DND-41 (cell line): ENCODE measurements at regions not wholly inside any gene's neighbourhood (a gene's known extent, or its start where the extent isn't known, plus 50 kb on each side); places are given as distances from the start of the nearest gene placed in this dataset.

Experiments
- ATAC-seq: fragments of 200-7000 bp; cut with Tn5 transposase; 3 replicates; pipeline ENCODE4 v1.9.1; 2021; ENCODE audit warnings: low read depth; ENCODE audit not compliant: insufficient read depth
- DNase-seq: peaks from one replicate; pipeline ENCODE4 v3.0.0-alpha.2; 2020
- H2AFZ ChIP-seq: 2 replicates; pipeline ENCODE4 v1.6.0; 2012; ENCODE audit warnings: low read depth, low read length
- H3K27ac ChIP-seq: 2 replicates; pipeline ENCODE4 v1.5.1; 2012; ENCODE audit warnings: low read length, inconsistent platforms
- H3K27me3 ChIP-seq: fragments of 200-600 bp; sonication (generic); 2 replicates; pipeline ENCODE4 v1.6.0; 2012; ENCODE audit warnings: low read length, mild to moderate bottlenecking, inconsistent platforms; ENCODE audit not compliant: insufficient read depth, poor library complexity
- H3K36me3 ChIP-seq: 2 replicates; pipeline ENCODE4 v1.5.1; 2012; ENCODE audit warnings: low read length, inconsistent platforms; ENCODE audit not compliant: insufficient read depth
- H3K4me1 ChIP-seq: 2 replicates; pipeline ENCODE4 v1.5.1; 2012; ENCODE audit warnings: mild to moderate bottlenecking, low read length; ENCODE audit not compliant: insufficient read depth
- H3K4me2 ChIP-seq: 2 replicates; pipeline ENCODE4 v1.6.0; 2012; ENCODE audit warnings: mild to moderate bottlenecking, moderate library complexity, low read length, inconsistent platforms; ENCODE audit not compliant: insufficient read depth
- H3K4me3 ChIP-seq, 2 experiments: fragments of 200-600 bp in 1 of 2; shearing (Covaris generic) in 1 of 2; 2 replicates each; pipeline ENCODE4 v1.5.1; 2012 to 2016; ENCODE audit warnings: inconsistent platforms in 2 of 2, low read length in 2 of 2, mild to moderate bottlenecking in 2 of 2, low read depth in 1 of 2, moderate library complexity in 1 of 2
- H3K79me2 ChIP-seq: 2 replicates; pipeline ENCODE4 v1.6.0; 2012; ENCODE audit warnings: low read length, inconsistent platforms; ENCODE audit not compliant: insufficient read depth
- H3K9ac ChIP-seq: 2 replicates; pipeline ENCODE4 v1.6.0; 2012; ENCODE audit warnings: low read depth, mild to moderate bottlenecking, inconsistent platforms, low read length, moderate library complexity
- H3K9me3 ChIP-seq: 2 replicates; pipeline ENCODE4 v1.5.1; 2012; ENCODE audit warnings: low read length, moderate library complexity, mild to moderate bottlenecking, inconsistent platforms; ENCODE audit not compliant: insufficient read depth, severe bottlenecking
- H4K20me1 ChIP-seq: 2 replicates; pipeline ENCODE4 v1.6.0; 2012; ENCODE audit warnings: low read length; ENCODE audit not compliant: insufficient read depth
- EZH2 ChIP-seq: IDR thresholded peaks from 3 replicates; pipeline ENCODE4 v1.6.1; 2012; ENCODE audit warnings: borderline replicate concordance, low read depth, mild to moderate bottlenecking, moderate library complexity, low read length, inconsistent platforms; ENCODE audit not compliant: severe bottlenecking
- TF ChIP-seq, protein P1 (sequence below): IDR thresholded peaks from 2 replicates; pipeline ENCODE4 v1.5.1; 2012; ENCODE audit warnings: borderline replicate concordance, low read length, moderate library complexity, mild to moderate bottlenecking; ENCODE audit not compliant: poor library complexity, severe bottlenecking; ENCODE audit errors: extremely low read depth

DNA sequence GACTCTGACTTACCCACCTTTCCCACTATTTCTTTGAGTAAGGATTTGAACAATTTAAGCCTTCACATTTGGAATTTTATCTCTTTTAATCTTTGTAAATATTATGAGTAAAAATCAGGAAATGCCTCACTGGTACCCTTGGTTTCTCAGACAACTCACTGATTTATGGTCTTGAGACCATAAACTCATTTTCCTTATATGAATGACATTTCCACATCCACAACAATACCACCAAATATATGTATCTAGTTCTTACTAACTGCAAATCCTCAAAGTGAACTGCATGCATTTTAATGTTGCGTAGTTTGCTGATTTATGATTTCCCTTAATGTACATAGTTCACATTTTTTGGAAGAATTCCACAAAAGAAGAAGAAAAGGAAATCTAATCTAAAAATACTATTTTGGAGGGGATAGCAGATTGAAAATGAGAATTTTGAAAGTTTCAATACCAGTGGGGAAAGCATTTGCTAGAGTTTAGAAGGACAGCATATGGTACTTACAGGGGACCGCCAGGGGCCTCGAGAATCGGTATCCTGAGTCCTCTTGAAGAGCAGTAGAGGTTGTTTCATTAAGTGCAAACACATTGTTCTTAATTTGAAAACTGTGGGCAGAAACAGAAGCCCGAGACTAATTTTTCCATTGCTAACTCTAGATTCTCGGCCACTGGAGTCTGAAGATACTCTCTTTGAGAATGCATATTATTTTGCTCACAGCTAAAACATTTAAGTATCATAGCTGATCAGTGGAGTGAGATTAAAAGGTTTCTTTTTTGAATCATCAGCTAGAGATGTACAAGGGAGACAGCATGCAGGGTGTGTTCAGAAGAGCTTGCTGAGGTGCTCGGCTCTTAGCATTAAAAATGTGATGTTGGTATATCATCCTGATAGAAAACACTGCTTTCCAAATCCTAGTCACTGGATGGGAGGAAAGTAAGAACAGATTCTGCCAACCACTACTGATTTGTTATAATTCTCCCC, 964.0 kb downstream of the GATA3 start:
- no peaks in the 10 kb centered on the region for H3K9me3 ChIP-seq
- no peak overlapping the region for H3K4me2 ChIP-seq
- TF ChIP-seq, protein P1, sequence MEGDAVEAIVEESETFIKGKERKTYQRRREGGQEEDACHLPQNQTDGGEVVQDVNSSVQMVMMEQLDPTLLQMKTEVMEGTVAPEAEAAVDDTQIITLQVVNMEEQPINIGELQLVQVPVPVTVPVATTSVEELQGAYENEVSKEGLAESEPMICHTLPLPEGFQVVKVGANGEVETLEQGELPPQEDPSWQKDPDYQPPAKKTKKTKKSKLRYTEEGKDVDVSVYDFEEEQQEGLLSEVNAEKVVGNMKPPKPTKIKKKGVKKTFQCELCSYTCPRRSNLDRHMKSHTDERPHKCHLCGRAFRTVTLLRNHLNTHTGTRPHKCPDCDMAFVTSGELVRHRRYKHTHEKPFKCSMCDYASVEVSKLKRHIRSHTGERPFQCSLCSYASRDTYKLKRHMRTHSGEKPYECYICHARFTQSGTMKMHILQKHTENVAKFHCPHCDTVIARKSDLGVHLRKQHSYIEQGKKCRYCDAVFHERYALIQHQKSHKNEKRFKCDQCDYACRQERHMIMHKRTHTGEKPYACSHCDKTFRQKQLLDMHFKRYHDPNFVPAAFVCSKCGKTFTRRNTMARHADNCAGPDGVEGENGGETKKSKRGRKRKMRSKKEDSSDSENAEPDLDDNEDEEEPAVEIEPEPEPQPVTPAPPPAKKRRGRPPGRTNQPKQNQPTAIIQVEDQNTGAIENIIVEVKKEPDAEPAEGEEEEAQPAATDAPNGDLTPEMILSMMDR, result no peak
- TF ChIP-seq EZH2, result no peak

DNA sequence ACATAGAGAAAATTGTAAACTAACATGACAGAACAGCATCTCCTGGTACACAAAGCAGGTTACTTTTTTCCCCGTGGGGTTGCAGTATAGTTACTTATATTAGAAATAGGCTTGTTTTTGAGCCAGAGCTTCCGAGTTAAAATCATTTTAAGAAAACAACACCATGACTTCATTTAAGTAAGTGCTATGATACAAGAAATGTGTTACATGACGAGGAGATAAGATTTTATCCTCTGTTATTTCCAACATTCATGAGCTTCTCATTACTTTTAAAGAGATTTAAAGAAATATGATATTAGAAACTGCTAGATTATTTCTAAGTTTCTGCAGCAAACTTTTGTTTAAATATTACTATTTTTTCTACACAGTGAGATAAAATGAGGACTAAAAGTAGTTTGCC, 968.7 kb downstream of the GATA3 start:
- no peaks in the 10 kb centered on the region for H4K20me1 ChIP-seq
- no peak for DNase-seq
- H3K9me3 ChIP-seq, result no peaks in the 10 kb centered on the region
- H2AFZ ChIP-seq, result no peak overlapping the region
- TF ChIP-seq EZH2, result no peak
- TF ChIP-seq, protein P1, result no peak
- no peak overlapping the region for H3K27ac ChIP-seq
- no peaks in the 10 kb centered on the region for H3K79me2 ChIP-seq
- no peaks in the 10 kb centered on the region for H3K4me1 ChIP-seq
- H3K9ac ChIP-seq, result no peak overlapping the region
- no peaks in the 10 kb centered on the region for H3K36me3 ChIP-seq
- H3K4me2 ChIP-seq, result no peak overlapping the region
- H3K27me3 ChIP-seq, result no peaks in the 10 kb centered on the region
- no peak for ATAC-seq
- H3K4me3 ChIP-seq, result no peak overlapping the region

More for the DNA sequence above, 964.0 kb downstream of the GATA3 start:
- H3K27ac ChIP-seq, result no peak overlapping the region
- no peak for ATAC-seq
- no peaks in the 10 kb centered on the region for H4K20me1 ChIP-seq
- no peak overlapping the region for H3K4me3 ChIP-seq
- no peaks in the 10 kb centered on the region for H3K79me2 ChIP-seq
- H2AFZ ChIP-seq, result no peak overlapping the region
- H3K9ac ChIP-seq, result no peak overlapping the region
- H3K36me3 ChIP-seq, result no peaks in the 10 kb centered on the region
- H3K4me1 ChIP-seq, result no peaks in the 10 kb centered on the region; the same call in 1 of the 2 replicates
- no peak for DNase-seq
- no peaks in the 10 kb centered on the region for H3K27me3 ChIP-seq

DNA sequence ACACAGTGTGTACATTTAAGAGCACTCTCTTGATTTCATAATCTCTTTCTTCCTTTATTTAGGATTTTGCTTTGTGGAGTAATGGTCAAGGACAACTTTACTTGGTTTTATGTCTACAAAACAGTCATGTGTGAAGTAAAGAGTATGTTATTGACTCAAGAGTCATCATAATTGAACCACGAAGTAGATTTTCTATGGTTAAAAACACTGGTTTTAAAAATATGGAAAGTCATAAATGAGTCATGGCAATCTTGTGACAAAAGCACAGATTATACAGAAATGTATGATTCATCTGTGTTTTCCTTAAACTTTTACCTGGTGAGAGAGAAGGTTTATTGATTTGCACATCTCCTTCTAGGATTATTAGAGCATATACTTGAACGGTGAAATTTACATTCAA, 969.7 kb downstream of the GATA3 start:
- H3K27ac ChIP-seq, result no peak overlapping the region
- no peak for DNase-seq
- TF ChIP-seq EZH2, result no peak
- TF ChIP-seq, protein P1, result no peak
- H3K9ac ChIP-seq, result no peak overlapping the region
- no peak overlapping the region for H3K4me2 ChIP-seq
- H3K27me3 ChIP-seq, result no peaks in the 10 kb centered on the region
- H3K9me3 ChIP-seq, result no peaks in the 10 kb centered on the region
- no peak for ATAC-seq
- H3K4me1 ChIP-seq, result no peaks in the 10 kb centered on the region
- H3K79me2 ChIP-seq, result no peaks in the 10 kb centered on the region
- H3K36me3 ChIP-seq, result no peaks in the 10 kb centered on the region
- no peak overlapping the region for H3K4me3 ChIP-seq
- H4K20me1 ChIP-seq, result no peaks in the 10 kb centered on the region
- H2AFZ ChIP-seq, result no peak overlapping the region
